Fibroblast of villous mesenchyme (primary cell): ENCODE measurements at regions not wholly inside any gene's neighbourhood (a gene's known extent, or its start where the extent isn't known, plus 50 kb on each side); places are given as distances from the start of the nearest gene placed in this dataset.

Experiments used
- DNase-seq: peaks from one replicate; pipeline ENCODE4 v3.0.0-alpha.2; 2010; ENCODE audit warnings: low read depth
- H3K4me3 ChIP-seq: 2 replicates; pipeline ENCODE4 v1.5.1; 2011; ENCODE audit warnings: low read depth, mild to moderate bottlenecking, low read length
- CTCF ChIP-seq: IDR thresholded peaks from 2 replicates; pipeline ENCODE4 v1.5.1; 2012; ENCODE audit warnings: low read depth, mild to moderate bottlenecking, low read length; ENCODE audit not compliant: insufficient read depth

GRCh38 chr4:111689214-111689613 is 456.0 kb upstream of the FAM241A start:
- peak; percentile 87 for DNase-seq

GRCh38 chr4:111689731-111690130 is 455.5 kb upstream of the FAM241A start:
- no peak for TF ChIP-seq CTCF
- peak; percentile 66 for DNase-seq

More at GRCh38 chr4:111689214-111689613, 456.0 kb upstream of the FAM241A start:
- no peak for TF ChIP-seq CTCF
- no peak overlapping the region for H3K4me3 ChIP-seq

GRCh38 chr4:111693758-111694157 is 451.5 kb upstream of the FAM241A start:
- DNase-seq = peak; percentile 48
- no peak overlapping the region for H3K4me3 ChIP-seq
- no peak for TF ChIP-seq CTCF

More at GRCh38 chr4:111689731-111690130, 455.5 kb upstream of the FAM241A start:
- H3K4me3 ChIP-seq = no peak overlapping the region

GRCh38 chr4:111695677-111696076 is 449.6 kb upstream of the FAM241A start:
- DNase-seq = no peak
- no peak overlapping the region for H3K4me3 ChIP-seq
- TF ChIP-seq CTCF = no peak

- TF ChIP-seq CTCF = no peak
- no peak overlapping the region for H3K4me3 ChIP-seq
- peak; percentile 31 for DNase-seq
Measured at GRCh38 chr4:111696505-111696904, 448.7 kb upstream of the FAM241A start.

GRCh38 chr4:111697176-111697942 is 447.9 kb upstream of the FAM241A start:
- TF ChIP-seq CTCF = no peak
- DNase-seq = peak; percentile 55
- H3K4me3 ChIP-seq = no peak overlapping the region

GRCh38 chr4:111698361-111698760 is 446.9 kb upstream of the FAM241A start:
- no peak for TF ChIP-seq CTCF
- DNase-seq = no peak
- no peak overlapping the region for H3K4me3 ChIP-seq
